Neural cell (in vitro differentiated cells): ENCODE measurements at regions not wholly inside any gene's neighbourhood (a gene's known extent, or its start where the extent isn't known, plus 50 kb on each side); places are given as distances from the start of the nearest gene placed in this dataset.

Experiments
- EP300 ChIP-seq: fragments of 450-650 bp; conservative IDR thresholded peaks from 2 replicates; pipeline ENCODE4 v1.6.1; 2014; ENCODE audit warnings: antibody characterized with exemption, mild to moderate bottlenecking, moderate library complexity; ENCODE audit not compliant: poor library complexity, severe bottlenecking
- EZH2 ChIP-seq: fragments of 200-600, 300-800 bp; shearing (Covaris generic), sonication (generic); IDR thresholded peaks from 2 replicates; pipeline ENCODE4 v1.6.1; 2014; ENCODE audit warnings: antibody characterized with exemption, low read length, borderline replicate concordance, mild to moderate bottlenecking; ENCODE audit not compliant: insufficient read depth, poor library complexity, severe bottlenecking
- MXI1 ChIP-seq: fragments of 450-650 bp; conservative IDR thresholded peaks from 2 replicates; pipeline ENCODE4 v1.6.1; 2014; ENCODE audit warnings: antibody characterized with exemption, mild to moderate bottlenecking; ENCODE audit not compliant: poor library complexity, severe bottlenecking
- POLR2AphosphoS5 ChIP-seq: IDR thresholded peaks from 2 replicates; pipeline ENCODE4 v1.6.1; 2012
- RAD21 ChIP-seq: fragments of 450-650 bp; conservative IDR thresholded peaks from 2 replicates; pipeline ENCODE4 v1.6.1; 2014; ENCODE audit warnings: antibody characterized with exemption, mild to moderate bottlenecking, moderate library complexity
- TAF1 ChIP-seq: IDR thresholded peaks from 2 replicates; pipeline ENCODE4 v1.6.1; 2012; ENCODE audit warnings: low read depth
- TF ChIP-seq, protein P1 (sequence below): IDR thresholded peaks from 2 replicates; pipeline ENCODE4 v1.6.1; 2012; ENCODE audit warnings: borderline replicate concordance
- TF ChIP-seq, protein P2 (sequence below): fragments of 450-650 bp; IDR thresholded peaks from 2 replicates; pipeline ENCODE4 v1.5.1; 2014; ENCODE audit warnings: antibody characterized with exemption, mild to moderate bottlenecking, moderate library complexity; ENCODE audit not compliant: poor library complexity, severe bottlenecking

DNA sequence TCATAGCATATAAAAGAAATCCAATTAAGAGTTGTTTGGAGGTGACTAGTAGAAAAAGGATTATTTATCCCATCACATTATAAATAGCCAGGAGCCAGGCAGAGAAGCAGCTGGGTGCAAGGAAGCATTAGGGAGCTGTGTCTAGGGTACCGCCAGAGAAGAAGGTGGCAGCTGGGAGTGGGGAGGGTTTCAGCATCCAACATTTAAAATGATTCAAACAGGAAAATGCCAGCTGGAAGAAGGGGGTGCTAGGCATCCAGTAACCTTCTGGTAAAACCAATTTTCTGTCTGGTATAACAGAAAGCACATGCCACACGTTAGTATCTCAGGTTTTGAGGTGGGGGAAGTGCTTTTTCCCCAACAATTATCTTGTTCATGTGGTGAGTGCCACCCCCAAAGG, 452.4 kb downstream of the ZEB2 start:
- TF ChIP-seq POLR2AphosphoS5 = no peak
- no peak for TF ChIP-seq RAD21
- no peak for TF ChIP-seq TAF1
- no peak for TF ChIP-seq EZH2
- TF ChIP-seq EP300 = no peak
- TF ChIP-seq, protein P1, sequence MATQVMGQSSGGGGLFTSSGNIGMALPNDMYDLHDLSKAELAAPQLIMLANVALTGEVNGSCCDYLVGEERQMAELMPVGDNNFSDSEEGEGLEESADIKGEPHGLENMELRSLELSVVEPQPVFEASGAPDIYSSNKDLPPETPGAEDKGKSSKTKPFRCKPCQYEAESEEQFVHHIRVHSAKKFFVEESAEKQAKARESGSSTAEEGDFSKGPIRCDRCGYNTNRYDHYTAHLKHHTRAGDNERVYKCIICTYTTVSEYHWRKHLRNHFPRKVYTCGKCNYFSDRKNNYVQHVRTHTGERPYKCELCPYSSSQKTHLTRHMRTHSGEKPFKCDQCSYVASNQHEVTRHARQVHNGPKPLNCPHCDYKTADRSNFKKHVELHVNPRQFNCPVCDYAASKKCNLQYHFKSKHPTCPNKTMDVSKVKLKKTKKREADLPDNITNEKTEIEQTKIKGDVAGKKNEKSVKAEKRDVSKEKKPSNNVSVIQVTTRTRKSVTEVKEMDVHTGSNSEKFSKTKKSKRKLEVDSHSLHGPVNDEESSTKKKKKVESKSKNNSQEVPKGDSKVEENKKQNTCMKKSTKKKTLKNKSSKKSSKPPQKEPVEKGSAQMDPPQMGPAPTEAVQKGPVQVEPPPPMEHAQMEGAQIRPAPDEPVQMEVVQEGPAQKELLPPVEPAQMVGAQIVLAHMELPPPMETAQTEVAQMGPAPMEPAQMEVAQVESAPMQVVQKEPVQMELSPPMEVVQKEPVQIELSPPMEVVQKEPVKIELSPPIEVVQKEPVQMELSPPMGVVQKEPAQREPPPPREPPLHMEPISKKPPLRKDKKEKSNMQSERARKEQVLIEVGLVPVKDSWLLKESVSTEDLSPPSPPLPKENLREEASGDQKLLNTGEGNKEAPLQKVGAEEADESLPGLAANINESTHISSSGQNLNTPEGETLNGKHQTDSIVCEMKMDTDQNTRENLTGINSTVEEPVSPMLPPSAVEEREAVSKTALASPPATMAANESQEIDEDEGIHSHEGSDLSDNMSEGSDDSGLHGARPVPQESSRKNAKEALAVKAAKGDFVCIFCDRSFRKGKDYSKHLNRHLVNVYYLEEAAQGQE = no peak
- TF ChIP-seq, protein P2, sequence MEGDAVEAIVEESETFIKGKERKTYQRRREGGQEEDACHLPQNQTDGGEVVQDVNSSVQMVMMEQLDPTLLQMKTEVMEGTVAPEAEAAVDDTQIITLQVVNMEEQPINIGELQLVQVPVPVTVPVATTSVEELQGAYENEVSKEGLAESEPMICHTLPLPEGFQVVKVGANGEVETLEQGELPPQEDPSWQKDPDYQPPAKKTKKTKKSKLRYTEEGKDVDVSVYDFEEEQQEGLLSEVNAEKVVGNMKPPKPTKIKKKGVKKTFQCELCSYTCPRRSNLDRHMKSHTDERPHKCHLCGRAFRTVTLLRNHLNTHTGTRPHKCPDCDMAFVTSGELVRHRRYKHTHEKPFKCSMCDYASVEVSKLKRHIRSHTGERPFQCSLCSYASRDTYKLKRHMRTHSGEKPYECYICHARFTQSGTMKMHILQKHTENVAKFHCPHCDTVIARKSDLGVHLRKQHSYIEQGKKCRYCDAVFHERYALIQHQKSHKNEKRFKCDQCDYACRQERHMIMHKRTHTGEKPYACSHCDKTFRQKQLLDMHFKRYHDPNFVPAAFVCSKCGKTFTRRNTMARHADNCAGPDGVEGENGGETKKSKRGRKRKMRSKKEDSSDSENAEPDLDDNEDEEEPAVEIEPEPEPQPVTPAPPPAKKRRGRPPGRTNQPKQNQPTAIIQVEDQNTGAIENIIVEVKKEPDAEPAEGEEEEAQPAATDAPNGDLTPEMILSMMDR = no peak
- no peak for TF ChIP-seq MXI1
